ENCODE measurements at regions not wholly inside any gene's neighbourhood (a gene's known extent, or its start where the extent isn't known, plus 50 kb on each side); places are given as distances from the start of the nearest gene placed in this dataset.

DNA sequence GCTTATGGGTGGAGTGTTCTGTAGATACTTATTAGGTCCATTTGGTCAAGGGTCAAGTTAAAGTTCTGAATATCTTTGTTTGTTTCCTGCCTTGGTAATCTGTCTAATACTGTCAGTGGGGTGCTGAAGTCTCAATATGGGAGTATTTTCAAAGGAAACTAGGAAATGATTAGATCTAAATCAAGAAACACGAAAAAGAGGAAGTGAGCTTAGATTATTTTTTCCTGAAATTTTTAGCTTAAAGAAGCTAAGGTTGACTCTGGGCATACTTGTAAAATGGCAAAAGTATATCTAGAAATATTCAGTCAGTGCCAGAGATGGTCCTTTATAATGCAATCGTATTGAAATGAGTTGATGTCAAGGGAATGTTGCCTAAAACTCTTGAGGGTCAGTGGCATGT, 313.5 kb downstream of the ICE1 start:
- TF ChIP-seq, protein P1, sequence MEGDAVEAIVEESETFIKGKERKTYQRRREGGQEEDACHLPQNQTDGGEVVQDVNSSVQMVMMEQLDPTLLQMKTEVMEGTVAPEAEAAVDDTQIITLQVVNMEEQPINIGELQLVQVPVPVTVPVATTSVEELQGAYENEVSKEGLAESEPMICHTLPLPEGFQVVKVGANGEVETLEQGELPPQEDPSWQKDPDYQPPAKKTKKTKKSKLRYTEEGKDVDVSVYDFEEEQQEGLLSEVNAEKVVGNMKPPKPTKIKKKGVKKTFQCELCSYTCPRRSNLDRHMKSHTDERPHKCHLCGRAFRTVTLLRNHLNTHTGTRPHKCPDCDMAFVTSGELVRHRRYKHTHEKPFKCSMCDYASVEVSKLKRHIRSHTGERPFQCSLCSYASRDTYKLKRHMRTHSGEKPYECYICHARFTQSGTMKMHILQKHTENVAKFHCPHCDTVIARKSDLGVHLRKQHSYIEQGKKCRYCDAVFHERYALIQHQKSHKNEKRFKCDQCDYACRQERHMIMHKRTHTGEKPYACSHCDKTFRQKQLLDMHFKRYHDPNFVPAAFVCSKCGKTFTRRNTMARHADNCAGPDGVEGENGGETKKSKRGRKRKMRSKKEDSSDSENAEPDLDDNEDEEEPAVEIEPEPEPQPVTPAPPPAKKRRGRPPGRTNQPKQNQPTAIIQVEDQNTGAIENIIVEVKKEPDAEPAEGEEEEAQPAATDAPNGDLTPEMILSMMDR (IDR thresholded peaks at IDR 0.05; ENCODE audit: low read length): no peak
- TF ChIP-seq EZH2 (optimal IDR thresholded peaks at IDR 0.05; ENCODE audit: low read depth, low read length) (no peak), EZH2phosphoT487 (IDR thresholded peaks at IDR 0.05; ENCODE audit: low read length) (no peak)

Measured in MM.1S (cell line).